HG03280 (cell line): ENCODE measurements at regions not wholly inside any gene's neighbourhood (a gene's known extent, or its start where the extent isn't known, plus 50 kb on each side); places are given as distances from the start of the nearest gene placed in this dataset.

Experiments used
- ATAC-seq: cut with Tn5 transposase; IDR thresholded peaks from one replicate; pipeline ENCODE4 v1.9.1; 2021; ENCODE audit warnings: mild to moderate bottlenecking, moderate library complexity; ENCODE audit not compliant: unreplicated experiment

- ATAC-seq: no peak
Observed at GRCh38 chrX:10744007-10744406, 123.6 kb upstream of the MID1 start.

DNA sequence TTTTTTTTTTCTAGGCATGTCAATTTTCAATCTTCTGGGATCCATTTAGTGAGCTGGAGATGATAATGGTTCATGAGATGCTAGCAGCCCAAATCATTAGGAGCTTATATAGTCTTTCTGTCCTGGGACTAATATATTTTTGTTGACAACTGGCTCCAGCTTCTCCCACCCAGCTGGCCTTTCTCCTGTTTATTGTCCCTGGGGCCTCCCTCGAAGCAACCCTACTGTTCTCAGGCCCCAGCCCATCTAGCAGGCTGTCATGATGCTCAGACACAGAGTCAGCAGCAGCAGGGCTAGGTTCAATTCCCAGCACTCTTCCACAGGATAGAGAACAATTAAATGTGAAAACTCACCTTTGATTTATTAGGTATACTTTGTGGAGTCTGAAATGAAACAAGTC, 127.6 kb upstream of the MID1 start:
- no peak for ATAC-seq

DNA sequence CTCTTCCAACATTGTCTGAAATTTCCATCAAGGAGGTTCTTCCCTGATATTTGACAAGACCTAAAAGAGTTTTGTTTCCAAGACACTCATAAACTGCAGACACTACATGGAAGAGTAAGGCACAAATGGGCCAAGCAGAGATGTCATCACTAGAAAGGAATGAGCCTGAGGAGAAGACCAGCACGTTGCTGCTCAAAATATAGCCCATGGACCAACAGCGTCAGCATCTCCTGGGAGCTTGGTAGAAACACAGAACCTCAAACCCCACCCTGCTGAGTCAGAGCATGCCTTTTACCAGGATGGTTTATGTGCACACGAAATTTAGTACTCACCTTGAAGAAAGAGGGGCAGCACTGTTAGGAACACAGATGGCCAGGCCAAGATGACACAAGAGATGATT, 128.7 kb upstream of the MID1 start:
- no peak for ATAC-seq

DNA sequence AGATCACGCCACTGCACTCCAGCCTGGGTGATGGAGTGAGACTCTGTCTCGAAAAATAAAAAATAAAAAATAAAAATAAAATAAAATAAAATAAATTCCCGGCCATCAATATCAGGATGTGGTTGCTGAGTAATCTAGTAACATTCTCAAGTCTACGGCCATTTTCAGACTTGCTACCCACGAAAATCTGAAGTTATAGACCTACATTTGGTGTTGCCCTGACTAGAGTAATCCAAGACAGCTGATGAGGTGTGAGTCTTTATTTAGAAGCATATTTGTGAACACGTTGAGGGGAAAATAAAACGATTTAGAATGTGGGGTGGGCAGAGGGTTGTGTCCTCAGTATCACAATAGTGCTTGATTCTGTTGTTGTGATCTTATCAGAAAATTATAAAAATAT, 130.2 kb upstream of the MID1 start:
- ATAC-seq: no peak

GRCh38 chrX:10753116-10753515, 132.7 kb upstream of the MID1 start:
- no peak for ATAC-seq

DNA sequence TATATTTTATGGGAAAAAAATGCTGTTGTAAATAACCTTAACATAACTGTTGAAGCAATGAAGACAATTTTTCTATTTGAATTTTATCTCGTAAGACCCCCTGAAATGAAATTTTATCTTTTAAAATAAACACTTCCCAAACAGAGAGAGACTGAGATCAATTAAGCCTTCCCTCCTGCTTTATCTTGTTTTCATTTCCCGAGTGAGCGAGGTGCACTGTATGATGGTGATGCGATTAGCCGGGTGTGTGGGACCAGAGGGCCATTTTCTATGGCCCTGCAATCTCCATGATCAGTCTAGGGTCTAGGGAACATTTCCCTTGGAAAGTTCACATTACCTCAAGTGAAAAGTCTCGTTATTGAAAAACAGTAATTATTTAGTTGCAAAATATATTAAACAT, 134.1 kb upstream of the MID1 start:
- no peak for ATAC-seq

DNA sequence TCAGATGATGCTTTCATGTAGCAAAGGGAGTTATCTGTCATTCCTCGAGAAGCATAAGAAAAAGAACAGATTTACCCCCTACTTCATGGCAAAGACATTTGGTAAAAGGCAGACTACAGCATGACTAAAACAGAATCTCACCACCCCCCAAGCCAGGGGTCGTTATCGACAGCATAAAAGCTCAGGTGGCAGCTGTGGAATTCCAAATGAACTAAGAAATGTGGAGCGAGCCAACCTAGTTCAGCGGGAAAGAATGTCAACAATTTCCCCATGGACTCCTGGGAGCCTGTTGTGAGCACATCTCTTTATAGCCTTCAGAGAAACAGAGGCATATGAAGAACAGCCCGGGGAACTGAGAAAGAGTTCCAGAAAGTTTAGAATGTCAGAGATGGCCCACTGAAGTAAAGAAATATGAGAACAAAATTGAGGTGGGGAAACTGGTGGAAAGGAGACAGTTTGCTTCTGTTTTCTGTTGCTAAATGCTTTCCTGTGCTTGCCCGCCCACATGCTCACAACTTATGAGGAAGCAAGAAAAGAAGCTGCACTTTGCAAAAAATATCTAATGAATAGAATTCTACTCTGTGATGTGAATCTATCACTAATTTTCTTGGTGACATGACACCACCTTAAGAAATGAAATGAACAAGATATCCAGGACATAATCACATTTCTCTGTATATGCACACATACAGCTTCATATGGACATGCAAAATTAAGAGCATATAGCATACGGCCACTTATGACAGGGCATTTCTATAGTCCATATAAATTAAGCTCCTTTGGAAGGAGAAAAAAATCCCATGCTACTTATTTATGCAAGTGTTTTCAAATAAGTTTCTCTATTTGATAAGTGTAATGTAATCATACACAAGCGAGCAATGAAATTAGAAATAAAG, 135.3 kb upstream of the MID1 start:
- ATAC-seq: no peak

DNA sequence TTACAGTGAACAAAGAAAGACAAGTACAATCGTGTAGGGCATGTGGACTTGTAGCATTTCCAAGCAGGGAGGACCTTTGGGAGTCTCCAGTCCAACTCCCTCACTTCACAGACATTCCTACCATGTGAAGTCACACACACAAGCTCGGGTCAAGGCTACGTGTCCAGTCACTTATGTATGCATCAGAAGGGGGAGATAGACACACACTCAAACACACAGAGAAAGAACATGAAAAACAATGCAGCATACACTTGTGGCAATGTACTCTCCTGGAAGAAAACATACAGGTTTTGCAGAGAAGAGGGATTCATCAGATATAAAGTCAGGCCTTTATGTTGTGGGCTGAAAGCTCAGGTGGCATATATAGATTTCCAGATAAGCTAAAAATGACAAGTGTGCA, 136.1 kb upstream of the MID1 start:
- no peak for ATAC-seq

DNA sequence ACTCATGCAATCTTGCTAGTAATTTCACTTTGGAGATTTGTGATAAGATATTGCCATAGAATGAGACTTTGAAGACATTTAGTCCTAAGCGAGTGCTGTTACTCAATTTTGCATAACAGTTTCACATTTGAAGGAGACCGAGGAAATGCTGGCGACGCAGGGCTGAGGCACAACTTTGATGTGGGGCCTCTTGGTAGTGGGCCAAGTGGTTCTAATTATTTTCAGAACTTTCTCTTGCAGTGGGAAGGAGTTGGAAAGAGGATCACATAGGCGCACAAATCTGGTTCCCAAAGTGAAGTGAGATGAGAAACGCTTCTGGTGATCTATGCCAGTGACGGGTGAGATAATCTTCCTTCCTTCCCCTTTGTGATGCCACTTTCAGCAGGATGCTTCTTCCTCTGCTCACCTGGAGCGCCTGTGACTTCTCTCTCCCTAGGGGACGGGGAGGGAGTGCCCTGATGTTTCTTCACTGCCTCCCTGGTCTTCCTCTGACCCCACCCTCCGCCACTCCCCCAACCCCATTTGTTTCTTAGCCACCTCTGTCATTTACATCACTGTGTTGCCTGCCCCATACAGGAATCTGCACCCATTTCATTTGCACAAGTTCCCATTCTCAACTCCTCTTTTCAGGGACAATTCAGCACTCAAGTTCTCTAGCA, 138.9 kb upstream of the MID1 start:
- no peak for ATAC-seq

DNA sequence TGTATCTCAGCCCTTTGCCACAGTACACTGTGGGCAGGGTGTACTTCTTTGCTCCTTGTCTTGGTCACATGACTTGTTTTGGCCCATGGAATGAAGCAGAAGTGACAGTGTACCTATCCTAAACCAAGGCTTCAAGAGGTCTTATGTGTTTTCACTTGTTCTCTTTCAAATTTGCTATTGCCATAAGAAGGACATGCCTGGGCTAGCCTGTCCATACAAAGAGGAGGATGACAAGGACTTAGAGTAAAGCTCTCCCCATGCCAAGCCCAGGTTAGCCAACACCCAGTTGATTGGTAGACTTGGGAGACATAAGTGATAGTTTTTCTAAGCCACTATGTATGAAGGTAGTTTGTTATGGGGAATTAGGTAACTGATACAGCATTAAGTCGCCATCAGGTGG, 141.1 kb upstream of the MID1 start:
- no peak for ATAC-seq

DNA sequence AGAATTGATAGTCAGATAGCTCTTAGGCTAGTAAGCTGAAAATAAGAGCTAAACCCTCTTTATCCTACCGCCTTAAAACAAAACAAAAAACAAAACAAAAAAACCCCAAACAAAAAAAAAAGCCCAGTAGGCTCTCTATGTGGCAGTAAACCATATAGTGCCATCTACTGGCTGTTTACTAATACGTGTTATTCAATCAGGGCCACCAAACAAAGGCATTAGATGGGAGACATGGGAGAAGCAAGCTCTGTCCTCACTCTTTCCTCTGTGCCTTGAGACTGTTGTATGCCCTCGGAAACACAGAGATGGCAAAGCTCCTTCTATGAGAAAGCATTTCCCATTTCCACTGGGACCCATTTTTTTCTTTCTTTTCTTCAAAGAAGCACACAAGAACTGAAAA, 148.8 kb upstream of the MID1 start:
- peak; percentile 63 for ATAC-seq

GRCh38 chrX:10769696-10770619, 149.6 kb upstream of the MID1 start:
- ATAC-seq: no peak

GRCh38 chrX:10773318-10773717, 152.9 kb upstream of the MID1 start:
- ATAC-seq: no peak

GRCh38 chrX:10781847-10782530, 161.6 kb upstream of the MID1 start:
- ATAC-seq: no peak

DNA sequence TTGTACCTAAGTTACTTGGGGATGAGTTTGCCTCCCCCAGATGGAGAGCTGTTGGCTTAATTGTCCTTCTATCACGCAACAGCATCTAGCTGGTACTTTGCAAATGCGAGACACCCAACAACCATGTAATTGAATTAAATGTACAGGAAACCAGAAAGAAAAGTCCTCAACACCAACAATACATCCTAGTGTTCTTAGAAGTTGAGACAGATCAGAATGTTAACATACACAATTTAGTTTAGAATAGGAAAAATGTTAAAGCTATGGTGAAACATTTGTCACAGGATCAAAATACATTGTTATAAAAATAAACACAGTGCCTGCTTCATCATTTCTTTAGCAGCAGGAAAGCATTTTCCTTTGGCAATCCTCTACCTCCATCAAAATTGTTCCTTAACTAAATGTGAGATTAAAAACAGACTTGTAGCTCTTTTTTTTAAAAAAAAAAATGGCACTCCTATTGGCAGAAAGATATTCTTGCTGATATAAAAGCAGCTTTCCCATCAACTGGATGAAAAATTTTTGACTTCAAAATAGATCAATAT, 163.1 kb upstream of the MID1 start:
- ATAC-seq: no peak

GRCh38 chrX:10787264-10787663, 166.9 kb upstream of the MID1 start:
- ATAC-seq: no peak

- no peak for ATAC-seq
Observed at GRCh38 chrX:10794203-10794630, 173.8 kb upstream of the MID1 start.

- ATAC-seq: no peak
Observed at GRCh38 chrX:10795721-10796120, 175.3 kb upstream of the MID1 start.

DNA sequence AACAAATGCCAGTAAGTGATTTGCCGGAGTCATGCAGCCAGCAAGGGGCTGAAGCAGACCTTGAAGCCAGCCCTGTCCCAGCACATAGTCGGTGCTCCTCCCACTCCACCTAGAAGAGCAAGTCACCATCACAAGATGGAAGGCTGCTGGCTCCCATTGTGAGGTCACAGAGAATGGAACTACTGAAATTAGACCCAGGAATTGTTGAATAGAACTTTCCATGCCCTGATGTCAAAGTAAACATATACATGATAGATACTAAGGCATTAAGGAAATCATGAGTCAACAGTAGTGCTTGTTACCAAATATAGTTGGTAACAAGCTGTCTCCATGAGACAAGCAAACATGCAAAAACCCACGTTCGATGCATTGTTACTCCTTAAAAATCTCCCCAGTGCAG, 177.1 kb upstream of the MID1 start:
- ATAC-seq: no peak

DNA sequence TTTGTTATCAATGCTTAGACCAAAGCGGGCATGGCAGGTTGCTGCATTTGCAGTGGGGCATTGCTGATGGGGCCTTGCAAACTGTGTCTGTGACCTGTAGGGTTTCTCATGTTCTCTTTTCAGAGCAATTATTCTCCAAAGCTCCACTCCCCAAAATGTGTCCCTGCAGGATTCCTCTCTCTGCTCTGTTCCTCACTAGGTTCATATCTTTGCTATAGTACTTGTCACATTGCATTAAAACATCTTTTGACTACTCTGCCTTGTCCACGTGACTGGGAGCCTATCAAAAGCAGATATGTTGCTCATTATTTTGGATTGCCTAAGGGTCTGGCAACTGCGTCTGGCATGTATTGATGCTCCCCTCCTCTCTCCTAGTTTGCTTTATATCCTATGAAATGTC, 177.7 kb upstream of the MID1 start:
- ATAC-seq: no peak

GRCh38 chrX:10800796-10801195, 180.4 kb upstream of the MID1 start:
- ATAC-seq: no peak
